ENCODE measurements at regions not wholly inside any gene's neighbourhood (a gene's known extent, or its start where the extent isn't known, plus 50 kb on each side); places are given as distances from the start of the nearest gene placed in this dataset.
"Not testable (repeated sequence)": the region's sequence is repeated elsewhere in the genome, so short reads cannot be mapped to it uniquely, and the experiment has no call there.

DNA sequence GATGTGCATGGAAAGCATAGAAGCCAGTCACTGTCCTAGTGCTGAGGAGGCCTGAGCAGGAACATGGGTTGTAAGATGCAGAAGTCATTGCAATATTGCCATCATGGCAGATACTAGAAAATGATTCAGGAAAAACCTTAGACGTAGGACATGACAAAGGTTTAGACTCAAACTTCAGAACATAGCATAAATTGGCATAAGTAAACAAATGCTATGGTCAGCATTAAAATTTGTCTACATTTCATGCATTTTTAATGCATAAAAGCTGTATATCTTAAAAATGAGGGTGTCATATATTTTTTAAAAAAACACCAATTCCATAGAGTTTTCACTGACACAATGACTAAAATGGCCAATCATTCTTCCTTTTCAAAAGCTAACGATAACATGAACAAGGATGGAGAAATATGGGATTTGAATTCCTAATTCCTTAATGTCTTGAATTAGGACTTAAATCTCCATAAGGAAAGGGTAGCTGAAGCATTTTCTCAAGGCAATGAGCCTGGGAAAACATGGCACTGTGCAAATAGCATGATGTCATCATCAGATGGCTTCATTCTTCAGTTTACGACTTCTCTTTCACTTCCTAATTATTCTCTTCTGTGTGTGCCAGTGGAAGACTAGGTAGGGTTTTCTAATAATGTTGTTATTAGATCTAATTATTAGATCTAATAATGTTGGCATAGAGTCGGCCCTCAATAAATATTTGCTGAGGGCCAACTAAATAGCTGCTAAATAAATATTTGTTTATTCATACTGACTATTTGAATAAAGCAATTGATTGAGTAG, 125.1 kb upstream of the FRG1 start:
- no peak for DNase-seq (ENCODE audit: low read depth in 2 of 2)

DNA sequence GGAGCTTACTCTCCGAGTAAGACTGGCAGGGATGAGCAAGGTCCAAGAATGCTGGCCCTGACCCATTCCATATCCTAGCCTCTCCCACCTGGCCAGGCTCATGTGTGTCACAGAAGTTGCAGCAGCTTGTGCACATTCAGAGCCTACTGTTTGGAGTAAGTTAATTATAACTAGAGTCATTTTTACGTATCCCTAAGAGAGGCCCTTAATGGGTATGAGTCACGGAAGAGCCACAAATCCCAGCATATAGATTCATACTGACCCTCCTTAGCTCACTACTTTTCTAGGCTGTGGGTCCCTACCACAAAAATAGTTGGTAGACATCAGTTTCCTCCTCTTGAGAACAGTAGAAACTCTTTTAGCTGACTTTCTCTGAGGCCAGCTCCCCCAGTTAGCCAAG, 118.3 kb upstream of the FRG1 start:
- DNase-seq (ENCODE audit: low read depth in 2 of 2), result no peak

DNA sequence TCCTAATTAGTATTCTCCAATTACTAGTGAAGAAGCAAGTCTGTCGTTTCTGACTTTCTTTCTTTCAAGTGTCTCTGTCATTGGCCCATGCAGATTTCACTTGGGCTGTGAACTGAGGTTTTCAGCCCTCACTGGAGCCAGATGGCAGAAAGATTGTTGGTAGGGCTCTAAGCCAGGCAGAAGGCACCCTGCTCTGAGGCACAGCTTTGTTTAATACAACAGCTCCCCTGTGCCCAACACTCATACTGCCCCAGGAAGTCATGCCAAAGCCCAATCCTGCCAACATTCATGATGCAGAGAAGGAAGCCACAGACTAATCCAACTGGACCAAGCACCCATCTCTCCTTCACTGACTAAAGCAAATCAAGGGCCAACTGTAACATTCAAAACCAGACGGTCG, 117.1 kb upstream of the FRG1 start:
- DNase-seq (ENCODE audit: low read depth in 2 of 2), result no peak

DNA sequence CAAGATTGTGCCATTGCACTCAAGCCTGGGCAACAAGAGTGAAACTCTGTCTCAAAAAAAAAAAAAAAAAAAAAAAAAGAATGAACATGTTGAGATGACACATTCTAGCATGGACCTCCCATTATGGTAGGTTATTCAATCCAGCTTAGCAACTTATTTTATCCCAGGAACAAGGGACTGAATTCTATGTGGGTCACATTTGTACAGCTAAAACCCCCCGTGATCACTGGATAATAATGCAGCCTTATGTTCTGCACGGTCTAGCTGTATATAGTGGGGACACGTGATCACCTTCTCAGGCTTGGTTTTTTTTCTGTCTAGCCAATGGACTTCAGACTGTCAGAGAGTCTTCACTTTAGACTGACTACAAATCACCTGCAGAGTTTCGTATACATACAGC, 115.2 kb upstream of the FRG1 start:
- no peak for DNase-seq (ENCODE audit: low read depth in 2 of 2)

DNA sequence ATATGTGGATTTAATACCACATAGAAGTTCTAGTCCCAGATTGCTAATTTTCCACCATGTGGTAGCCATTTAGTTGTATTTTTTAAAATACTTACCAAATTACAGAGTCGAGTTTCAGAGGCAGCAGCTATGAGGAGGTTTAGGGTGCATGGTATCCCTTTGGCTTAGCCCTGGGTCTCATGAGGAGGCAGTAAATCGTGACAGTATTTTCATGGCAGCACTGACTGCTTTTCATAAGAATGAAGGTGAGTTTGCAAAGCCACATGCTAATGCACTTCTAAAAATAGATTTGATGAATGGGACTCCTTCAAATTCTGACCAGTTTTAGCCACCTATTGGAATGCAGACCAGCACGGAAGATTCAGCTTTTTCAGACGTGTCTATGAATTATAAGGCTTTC, 114.0 kb upstream of the FRG1 start:
- no peak for DNase-seq (ENCODE audit: low read depth in 2 of 2)

DNA sequence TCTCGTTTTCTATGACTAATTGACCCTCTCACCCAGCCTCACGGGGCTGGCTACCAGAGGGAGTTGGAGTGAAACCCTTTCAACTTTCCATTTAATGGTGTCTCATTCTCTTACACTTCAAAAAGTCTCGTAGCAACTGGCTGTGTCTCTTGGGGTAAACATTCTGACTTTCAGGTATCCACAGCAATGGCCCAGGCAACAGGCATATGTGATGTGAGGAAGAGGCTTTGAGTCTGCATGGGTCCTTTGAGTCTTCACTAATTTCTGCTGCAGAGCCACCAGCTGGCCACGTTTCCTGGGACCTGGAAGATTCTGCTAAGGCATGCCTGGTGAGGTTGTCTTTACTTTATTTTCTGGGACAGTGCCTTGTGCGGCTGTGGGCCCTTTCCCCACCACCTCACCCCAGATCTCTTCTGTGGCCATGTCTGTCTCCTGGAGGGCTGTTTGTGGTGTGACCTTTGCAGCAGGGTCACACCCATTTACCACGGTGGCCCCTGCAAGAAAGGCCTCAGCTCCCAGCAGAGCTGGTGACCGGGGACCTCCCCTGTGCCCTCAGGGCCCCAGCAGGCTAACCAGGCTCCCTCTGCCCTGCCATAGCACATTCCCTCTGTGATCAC, 112.5 kb upstream of the FRG1 start:
- no peak for DNase-seq (ENCODE audit: low read depth in 2 of 2)

DNA sequence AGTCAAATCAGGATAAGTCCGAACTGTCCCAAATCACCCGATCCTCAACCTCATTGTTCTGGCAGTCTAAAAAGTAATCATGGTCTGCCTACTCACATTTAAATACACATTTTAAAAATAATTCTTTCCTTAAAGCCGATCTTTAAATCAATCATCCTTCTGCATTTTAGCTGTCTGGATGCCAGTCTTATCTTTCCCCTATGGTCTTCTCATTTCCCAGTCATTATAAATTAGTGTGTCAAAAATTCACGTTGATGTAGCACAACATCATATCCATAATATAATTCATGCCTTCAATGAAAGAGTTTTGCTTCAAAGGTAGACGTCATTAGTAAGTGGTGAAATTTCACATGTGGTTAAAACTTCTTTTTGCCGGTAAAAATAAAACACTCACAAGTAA, 108.1 kb upstream of the FRG1 start:
- DNase-seq (ENCODE audit: low read depth in 2 of 2), result no peak

DNA sequence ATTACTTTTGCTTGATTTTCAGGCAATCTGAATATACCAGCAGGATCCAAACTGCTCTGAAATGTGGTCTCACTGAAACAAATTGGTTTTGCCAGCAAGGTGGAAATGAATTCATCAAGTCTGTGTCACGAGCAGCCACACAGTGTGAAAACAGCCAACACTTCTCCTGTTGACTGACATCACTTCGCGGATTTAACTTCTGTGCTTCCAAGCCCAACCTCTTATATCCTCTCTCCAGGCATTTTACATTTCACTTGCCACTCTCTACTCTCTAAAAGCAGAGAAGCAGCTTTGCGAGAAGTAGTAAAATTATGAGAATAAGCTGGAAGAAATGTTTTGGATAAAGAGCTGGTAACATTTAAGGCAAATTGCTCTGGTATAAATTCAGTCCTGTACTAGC, 106.1 kb upstream of the FRG1 start:
- no peak for DNase-seq (ENCODE audit: low read depth in 2 of 2)

DNA sequence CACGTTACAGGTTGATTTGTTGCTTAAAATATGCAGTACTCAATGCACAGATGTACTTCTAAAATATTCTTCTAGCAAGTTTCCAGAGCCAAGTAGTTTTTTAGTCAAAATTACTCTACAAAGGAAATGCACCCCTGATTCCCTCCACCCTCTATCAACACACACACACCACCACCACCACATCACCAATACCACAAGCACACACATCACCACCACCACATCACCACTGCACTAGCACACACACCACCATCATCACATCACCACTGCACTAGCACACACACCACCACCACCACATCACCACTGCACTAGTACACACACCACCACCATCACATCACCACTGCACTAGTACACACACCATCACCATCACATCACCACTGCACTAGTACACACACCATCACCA, 105.2 kb upstream of the FRG1 start:
- DNase-seq (ENCODE audit: low read depth in 2 of 2), result no peak

DNA sequence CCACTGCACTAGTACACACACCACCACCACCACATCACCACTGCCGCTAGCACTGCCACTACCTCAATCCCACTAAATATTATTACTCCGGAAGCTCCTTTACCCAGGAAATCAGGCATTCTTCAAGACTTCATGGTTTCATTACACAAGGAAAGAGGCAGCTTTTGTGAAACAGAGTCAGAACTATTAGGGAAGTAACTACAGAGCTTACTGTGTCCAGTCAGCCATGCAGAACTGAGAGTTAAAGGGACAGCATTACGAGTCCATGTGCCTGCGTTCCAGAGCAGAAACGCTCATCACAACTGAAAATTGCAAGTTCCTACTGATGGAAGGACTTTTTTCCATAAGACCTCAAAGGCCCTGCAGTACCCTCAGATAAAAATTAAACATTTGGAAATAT, 103.2 kb upstream of the FRG1 start:
- DNase-seq (ENCODE audit: low read depth in 2 of 2), result no peak

DNA sequence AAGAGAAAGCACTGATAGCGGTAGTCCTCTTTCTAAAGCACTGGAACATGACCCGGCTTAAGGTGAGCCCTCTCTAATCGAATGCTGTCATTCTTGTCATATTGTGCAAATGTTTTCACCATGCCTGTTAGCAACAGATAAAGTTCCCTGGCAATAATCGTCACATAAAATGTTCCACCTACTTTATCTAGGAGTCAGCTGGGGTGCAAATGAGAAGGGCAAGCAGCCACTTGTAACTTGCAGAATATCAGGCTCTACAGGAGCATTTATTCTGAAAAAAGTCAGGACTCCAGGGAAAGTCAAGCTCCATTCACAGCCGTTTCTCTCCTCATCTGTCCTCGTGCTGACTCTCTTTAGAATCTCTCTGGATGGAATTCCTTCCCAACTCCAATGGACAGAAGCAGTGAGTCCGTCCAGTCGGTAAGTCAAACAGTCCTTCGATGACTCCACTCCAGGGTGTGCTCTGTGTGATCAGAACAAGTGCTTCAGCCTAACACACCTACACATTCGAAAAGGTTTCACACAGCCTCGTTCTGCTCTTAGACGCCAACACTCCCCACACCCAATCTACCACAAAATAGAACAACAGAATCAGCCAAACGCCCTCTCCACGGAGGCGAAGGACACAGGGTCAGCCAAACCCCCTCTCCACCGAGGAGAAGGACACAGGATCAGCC, 101.7 kb upstream of the FRG1 start:
- DNase-seq (ENCODE audit: low read depth in 2 of 2), result no peak

DNA sequence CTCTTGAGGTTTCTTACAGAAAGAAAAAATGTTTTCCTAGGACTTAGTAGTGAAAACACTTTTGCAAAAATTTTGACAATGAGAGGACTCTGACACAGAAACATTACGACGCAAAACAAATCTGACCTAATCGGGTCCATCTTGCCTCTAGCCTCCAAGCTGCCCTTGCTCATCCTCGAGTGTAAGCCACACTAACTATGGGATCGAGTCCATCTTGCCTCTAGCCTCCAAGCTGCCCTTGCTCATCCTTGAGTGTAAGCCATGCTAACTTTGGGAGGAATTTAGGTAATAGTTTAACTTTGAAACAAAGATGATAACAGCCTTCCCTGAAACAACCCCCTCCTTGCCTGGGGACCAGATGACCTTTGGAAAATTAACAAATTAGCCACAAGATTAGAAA, 100.3 kb upstream of the FRG1 start:
- no peak for DNase-seq (ENCODE audit: low read depth in 2 of 2)

DNA sequence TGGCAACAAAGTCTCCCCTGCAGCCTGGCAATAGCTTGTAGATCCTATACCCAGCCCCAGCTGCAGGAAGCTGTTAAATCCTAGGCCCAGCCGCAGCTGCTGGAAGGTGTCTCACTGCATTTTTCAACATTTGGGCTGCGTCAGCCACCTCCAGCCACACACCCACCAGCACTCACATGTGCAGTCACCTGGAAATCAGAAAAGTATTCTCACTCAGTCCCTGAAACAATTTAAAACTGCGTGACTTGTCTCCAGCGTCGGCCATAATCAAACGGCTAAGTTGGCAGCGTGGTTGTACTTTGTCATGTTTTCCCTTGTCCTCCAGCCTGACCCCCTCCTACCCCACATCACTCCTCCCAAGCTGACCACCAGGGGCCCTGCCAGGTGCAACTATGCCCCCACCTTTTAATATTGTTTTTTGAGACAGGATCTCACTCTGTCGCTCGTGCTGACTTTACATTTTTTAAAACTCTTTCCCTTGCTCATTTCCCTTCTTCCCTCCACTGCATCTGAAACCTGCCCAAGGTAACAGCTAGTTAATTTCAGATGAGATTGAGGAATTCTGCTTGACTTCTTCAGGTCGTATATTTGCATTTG, 97.2 kb upstream of the FRG1 start:
- DNase-seq (ENCODE audit: low read depth in 2 of 2), result no peak

DNA sequence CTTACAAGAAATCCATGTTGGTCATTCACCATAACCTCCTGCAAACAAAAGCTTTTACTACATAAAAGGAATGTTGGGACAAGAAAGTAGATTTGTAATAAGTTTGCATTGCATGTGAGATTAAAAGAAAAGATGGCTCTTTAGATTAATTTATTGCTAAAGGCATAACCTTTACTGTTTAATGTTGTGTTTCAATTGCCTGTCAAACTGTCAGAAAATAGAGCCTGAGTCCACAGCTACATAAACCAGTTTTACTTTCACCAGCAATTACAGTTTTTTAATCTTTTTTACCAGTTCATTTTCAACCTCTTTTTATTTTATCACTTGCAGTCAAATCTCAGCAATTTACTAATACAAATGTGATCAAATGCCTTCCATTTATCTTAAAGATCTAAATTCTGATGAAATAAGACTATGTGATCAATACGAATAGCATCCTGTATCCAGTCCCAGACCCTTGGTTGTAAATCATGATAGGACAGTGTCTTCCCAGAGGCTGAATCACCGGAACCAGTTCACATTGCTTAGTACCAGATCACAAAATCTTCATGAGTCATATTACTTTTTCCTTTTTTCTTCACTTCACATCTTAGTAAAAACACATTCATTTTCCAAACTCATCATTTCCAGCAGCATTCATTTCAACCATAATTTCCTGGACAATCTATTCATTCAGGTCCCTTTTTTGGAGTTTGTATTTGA, 95.4 kb upstream of the FRG1 start:
- DNase-seq (ENCODE audit: low read depth in 2 of 2), result no peak

DNA sequence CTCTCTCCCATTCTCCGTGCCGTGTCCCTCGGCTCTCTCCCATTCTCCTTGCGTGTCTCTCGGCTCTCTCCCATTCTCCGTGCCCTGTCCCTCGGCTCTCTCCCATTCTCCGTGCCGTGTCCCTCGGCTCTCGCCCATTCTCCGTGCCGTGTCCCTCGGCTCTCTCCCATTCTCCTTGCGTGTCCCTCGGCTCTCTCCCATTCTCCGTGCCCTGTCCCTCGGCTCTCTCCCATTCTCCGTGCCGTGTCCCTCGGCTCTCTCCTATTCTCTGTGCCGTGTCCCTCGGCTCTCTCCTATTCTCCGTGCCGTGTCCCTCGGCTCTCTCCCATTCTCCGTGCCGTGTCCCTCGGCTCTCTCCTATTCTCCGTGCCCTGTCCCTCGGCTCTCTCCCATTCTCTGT, 94.6 kb upstream of the FRG1 start:
- not testable (repeated sequence) for DNase-seq (ENCODE audit: low read depth in 2 of 2)

DNA sequence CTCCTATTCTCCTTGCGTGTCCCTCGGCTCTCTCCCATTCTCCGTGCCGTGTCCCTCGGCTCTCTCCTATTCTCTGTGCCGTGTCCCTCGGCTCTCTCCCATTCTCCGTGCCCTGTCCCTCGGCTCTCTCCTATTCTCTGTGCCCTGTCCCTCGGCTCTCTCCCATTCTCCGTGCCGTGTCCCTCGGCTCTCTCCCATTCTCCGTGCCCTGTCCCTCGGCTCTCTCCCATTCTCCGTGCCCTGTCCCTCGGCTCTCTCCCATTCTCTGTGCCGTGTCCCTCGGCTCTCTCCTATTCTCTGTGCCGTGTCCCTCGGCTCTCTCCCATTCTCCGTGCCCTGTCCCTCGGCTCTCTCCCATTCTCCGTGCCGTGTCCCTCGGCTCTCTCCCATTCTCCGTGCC, 94.1 kb upstream of the FRG1 start:
- DNase-seq (ENCODE audit: low read depth in 2 of 2), result not testable (repeated sequence)

DNA sequence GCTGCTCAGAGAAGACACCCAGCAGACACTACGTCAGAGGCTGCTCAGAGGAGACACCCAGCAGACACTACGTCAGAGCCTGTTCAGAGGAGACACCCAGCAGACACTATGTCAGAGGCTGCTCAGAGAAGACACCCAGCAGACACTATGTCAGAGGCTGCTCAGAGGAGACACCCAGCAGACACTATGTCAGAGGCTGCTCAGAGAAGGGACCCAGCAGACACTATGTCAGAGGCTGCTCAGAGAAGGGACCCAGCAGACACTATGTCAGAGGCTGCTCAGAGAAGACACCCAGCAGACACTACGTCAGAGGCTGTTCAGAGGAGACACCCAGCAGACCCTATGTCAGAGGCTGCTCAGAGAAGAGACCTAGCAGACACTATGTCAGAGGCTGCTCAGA, 92.0 kb upstream of the FRG1 start:
- not testable (repeated sequence) for DNase-seq (ENCODE audit: low read depth in 2 of 2)

DNA sequence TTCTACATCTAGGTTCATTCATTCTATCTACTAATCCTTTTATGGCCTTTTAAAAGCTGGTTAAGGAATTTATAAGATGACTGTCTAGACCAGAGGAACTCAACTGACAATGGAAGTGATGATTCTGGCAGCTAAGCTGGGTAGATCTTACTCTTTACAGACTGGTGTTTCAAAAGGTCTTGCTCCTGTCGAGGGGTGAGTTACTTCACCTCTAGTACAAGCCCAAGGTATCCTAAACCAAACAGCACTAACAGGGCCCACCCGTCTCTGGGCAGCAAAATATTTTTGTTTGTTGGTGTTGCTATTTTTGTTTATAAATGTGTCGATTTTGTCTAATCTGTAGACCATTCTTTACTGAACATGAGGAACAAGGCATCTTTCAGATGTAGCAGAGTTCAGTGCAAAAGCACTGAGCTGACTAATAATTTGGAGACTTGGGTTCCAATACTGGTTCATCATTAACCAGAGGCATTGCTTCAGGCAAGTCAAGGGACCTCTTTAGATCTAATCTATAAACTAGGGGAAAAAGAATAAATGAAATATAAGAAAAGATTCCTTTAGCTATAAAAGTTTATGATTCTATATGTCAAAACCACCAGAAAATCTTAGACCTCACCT, 90.3 kb upstream of the FRG1 start:
- DNase-seq (ENCODE audit: low read depth in 2 of 2), result no peak

DNA sequence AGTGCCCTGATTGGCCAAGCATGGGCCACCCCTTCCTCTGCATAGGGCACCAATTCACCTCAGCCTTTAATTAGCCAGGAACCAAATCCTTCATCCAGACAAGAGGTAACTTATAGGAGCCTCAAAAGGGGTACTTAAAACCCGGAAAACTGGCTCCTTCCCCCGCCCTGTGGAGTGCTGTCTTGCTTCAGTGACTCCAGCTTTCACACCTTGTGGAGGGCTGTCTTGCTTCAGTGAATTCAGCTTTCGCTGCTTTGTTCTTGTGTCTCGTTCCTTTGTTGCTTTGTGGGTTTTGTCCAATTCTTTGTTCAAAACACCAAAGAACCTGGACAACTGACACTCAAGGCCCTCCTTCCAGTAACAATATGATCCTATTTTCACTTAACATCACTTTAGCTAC, 82.2 kb upstream of the FRG1 start:
- no peak for DNase-seq (ENCODE audit: low read depth in 2 of 2)

DNA sequence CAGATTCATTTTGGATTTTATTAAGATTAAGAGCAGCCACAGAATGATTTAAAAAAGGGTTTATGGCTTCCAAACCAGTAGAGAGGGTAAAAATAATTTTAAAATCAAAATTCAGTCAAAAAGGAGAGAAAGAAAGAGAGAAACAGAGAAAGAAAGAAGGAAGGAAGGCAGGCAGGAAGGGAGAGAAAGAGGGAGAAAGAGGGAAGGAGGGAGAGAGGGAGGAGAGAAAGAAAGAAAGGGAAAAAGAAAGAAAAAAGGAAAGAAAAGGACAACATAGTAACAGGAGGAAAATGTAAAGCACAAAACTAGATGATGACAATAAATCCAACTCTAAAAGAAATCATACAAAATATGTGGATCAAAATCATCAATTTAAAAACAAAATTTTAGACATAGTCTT, 79.6 kb upstream of the FRG1 start:
- DNase-seq (ENCODE audit: low read depth in 2 of 2), result no peak

DNA sequence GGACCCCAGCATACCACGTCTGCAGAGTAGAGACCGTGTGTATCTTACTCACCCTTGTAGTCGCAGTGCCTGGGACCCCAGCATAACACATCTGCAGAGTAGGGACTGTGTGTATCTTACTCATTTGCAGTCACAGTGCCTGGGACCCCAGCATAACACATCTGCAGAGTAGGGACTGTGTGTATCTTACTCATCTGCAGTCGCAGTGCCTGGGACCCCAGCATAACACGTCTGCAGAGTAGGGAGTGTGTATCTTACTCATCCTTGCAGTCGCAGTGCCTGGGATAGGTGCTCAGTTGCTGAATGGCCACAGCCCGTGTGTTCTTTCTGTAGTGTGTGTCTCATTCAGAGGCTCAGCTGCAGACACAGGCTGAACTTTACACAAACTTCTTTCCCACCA, 71.4 kb upstream of the FRG1 start:
- DNase-seq (ENCODE audit: low read depth in 2 of 2), result no peak

Measured in stimulated activated CD4-positive, alpha-beta T cell treated with anti-CD3 and anti-CD28 coated beads, Interleukin-1b, Interleukin-23, amount 100 ng/mL, for 4 hours (primary cell).